AG20443 (cell line): ENCODE measurements at regions not wholly inside any gene's neighbourhood (a gene's known extent, or its start where the extent isn't known, plus 50 kb on each side); places are given as distances from the start of the nearest gene placed in this dataset.

ENCODE experiments used
- DNase-seq: peaks from one replicate; pipeline ENCODE4 v3.0.0; 2012; ENCODE audit warnings: low spot score, mixed read lengths

- no peak for DNase-seq
These were observed 599.6 kb downstream of the PTPRU start for GRCh38 chr1:29835874-29836273.

DNA sequence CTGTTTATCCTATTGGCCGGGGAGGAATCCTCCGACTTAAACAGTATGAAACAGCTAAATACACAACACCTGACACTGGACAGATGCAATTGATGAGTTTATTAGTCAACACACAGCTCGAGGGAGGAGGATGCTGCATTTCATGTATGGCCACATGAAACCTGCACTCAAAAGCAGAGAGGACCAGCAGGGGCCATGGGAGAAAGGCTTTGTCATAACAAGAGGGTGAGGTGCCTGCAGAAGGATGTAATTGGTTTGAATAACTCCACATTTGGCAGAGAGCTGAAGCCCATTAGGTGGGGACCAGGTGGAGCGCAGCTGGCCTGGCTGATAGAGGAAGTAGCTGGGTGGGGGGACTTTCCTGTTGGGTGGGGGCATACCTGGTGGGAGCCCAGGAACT, 599.1 kb downstream of the PTPRU start:
- no peak for DNase-seq

DNA sequence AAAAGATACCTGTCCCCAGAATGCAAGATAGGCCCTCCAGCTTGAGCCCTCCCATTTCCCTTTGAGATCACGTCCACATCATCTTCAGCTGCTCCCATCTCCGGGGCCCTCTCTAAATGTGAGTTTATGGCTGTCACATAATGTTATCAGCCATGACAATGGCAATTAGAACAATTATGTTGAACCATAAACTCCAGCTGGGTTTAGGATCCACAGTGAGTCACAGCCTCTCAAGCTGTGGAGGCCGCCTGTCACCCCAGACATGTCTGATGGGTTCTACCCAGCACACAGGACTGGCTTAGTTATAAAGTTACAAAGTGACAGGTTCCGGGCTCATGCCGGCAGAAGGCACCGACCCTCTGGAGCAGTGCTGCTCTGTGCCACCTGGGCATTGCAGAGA, 597.3 kb downstream of the PTPRU start:
- no peak for DNase-seq

DNA sequence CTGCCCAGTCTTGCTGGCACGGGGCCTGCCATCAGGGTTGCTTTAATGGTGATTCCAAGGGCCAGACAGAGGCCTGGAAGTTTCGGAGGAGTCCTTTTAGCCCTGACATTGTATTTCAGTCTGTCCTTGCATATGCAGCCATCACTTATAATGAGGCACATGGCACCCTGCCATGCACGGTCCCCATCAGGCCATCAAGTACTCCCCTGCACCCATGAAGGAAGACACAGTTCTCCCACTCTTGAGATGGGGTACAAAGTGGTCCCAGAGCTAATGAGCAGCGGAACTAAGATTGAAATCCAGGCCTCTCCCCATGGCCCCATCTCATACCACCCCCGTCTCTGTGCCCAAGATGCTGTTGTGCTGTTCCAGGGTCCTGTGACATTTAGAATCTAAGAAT, 596.6 kb downstream of the PTPRU start:
- no peak for DNase-seq

- no peak for DNase-seq
These were observed 596.1 kb downstream of the PTPRU start for GRCh38 chr1:29832471-29832870.

- no peak for DNase-seq
These were observed 595.3 kb downstream of the PTPRU start for GRCh38 chr1:29831500-29832117.

DNA sequence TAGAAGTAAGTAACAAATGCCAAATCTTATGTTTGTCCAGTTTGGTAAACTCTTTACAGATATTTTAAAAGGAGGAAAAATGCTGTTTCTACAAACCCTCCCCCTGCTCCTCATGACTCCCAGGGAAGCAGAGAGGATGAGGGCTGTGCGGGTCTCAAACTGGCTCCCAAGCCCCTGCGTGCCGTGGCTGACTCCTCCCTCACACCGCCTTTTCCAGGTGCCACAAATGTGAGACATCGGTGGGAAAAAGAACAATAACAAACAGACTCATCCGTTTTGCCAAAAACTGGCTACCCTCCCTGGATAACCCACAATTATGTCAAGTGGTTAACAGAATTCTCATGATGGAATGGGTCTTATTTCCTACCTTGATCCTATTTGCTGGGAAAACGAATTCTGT, 594.6 kb downstream of the PTPRU start:
- no peak for DNase-seq

- no peak for DNase-seq
These were observed 594.1 kb downstream of the PTPRU start for GRCh38 chr1:29830383-29830782.

DNA sequence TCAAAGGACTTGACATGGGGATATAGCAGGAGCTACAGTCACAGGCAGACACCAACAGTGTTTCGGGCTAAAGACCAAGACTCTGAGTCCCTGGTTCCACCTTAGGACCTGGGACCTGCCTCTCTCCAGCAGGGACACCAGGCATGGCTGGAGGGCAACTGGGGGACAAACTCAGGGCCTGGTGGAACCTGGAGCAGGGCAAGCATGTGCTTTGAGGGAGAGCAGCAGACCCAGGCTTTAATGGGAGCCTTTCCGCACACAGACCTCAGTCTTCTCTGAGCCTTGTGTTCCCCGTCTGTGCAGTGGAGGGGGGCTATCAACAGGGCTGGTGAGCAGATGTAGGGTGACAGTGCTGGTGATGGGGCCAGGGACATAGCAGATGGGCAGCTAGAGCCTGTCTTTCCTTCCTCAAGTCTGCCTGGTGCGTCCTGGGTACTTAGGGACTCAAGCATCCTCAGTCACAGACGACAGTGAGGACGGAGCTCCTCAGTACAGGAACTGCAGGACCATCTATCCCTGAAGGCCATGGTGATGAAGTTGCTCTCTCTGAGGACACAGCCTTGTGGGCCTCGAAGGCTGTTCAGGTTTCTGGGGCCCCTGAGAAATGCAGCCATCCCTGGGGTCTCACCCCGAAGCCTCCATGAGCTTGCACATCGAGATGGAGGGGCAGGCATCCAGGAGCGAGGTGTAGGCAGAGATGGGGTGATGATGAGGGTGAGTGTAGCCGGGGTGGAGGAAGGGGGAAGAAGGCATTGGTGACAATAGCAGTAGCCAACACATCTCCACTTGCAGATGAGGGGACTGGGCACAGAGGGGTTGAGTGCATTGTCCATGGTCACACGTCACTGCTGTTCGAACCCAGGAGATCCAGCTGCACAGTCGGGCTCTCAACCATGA, 593.4 kb downstream of the PTPRU start:
- no peak for DNase-seq

DNA sequence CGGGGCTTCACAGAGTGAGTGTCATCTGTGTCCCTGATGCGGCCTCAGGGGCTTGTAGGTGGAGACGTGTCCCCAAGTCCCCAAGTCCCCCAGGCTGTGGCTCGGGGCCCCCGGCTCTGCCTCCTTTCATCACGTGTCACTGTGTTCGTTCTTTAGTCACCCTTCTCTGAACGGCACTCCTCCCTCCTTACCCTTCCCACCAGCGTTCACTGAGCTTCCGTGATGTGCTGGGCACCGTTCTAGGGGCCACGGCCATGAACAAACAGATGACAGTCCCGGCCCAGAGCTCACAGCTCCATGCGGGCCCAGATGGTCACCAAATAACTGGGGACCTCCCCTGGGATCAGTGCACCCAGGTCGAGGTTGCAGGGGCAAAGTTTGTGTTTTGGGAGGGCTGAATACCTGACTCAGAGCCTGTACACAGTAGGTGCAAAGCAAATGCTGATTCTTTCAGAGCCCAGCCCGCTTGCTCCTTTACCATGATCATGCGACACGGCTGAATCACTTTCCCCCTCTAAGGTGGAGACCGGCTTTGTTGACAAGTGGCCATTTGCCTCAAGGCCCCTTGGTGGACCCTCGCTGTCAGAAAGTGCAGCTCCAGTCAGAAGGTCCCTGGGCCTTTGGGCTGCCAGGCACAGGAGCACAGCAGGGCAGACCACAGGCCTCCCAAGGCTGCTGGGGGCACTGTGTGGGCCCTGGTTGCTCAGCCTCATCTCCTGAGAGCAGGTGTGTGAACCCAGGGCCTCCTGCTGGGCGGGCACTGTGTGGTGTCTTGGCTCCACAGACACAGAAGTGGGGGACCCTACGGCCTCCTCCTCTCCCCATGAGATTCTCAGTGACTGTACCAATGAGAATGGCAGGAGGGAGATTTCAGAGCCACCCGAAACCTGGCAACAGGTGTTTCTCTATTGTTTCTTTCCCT, 592.5 kb downstream of the PTPRU start:
- DNase-seq, result no peak

DNA sequence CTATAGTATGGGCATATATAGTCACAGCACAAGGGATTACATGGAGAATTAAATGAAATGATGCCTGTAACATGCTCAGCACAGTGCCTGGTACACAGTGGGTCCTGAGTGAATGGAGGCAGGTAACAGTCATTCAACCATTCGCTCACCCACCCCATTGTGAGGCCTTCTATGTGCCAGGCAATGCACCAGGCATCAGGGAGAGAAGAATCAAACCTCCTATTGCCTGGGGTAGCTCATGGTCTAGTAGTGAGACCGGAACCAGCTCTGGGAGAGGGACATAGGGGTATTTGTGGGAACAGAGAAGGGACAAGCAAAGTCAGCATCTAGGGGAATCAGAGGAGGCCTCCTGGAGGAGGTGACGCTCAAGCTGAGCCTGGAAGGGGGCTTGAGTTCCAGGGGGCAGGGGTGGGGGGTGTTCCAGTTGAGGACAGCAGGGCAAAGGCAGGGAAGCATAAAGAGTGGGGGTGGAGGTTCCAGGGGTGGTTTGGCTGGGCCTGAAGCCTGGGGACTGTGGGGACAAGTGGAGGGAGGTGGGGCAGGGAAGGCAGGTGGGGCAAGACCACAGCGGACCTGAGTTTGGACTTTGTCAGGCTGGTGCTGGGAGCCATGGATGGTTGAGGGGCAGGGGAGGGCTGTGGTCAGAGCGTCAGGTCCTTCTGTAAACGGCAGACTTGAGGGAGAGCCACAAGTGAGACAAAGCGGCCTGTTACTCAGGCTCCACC, 591.6 kb downstream of the PTPRU start:
- DNase-seq, result no peak

- DNase-seq, result no peak
These were observed 591.0 kb downstream of the PTPRU start for GRCh38 chr1:29827237-29827750.

DNA sequence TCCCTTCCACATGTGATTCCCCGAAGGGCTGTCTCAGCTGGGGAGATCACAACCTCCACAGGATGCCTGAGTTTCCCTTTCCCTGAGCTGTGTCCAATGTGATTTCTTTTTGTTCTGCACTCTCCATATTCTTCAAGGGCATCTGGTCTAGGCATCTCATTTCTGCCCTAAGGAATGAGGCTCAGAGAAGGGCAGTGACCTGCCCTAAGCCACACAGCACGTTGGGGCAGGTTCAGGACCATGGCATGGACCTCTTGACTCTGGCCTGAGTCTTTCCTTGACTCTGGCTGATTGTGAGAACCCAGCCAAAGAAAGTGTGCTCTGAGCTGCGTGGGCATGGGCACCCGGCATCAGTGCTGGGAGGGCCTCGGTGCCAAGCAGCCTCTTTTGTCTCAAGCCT, 590.3 kb downstream of the PTPRU start:
- no peak for DNase-seq

GRCh38 chr1:29825941-29826415, 589.7 kb downstream of the PTPRU start:
- no peak for DNase-seq

GRCh38 chr1:29825274-29825940, 589.1 kb downstream of the PTPRU start:
- no peak for DNase-seq

DNA sequence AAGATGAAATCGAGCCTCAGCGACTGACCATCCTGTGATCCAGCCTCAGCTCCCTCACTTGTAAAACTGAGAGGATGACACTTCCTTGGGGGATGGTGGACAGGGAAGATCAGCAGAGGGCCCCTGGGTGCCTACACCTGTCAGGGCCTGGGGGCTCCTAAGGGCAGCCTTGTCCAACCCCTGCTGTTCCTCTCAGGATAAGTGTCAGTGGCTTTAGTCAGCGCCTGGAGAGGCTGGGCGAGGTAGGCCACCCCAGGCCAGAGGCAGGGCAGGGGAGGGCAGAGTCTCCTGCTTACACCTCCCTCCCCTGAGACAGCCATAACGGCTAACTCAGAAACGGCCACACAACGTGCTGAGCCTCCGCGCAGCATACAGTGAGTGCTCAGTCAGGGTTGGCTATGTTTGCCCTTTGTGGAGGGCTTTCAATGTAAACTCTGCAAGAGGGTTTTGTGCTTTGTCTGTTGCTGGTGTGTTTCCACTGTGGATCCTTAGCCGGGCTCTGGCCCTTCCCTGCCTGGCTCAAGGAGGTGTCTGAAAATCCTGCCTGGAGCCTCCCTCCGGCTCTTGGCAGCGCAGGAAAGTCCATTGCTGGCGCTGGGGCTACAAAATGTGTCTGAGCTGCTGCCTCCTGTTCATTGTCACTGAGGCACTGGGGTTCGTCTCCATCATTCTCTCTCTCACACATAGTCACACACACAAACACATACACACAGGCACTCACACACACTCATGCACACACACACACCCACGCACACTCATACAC, 588.4 kb downstream of the PTPRU start:
- DNase-seq, result no peak

DNA sequence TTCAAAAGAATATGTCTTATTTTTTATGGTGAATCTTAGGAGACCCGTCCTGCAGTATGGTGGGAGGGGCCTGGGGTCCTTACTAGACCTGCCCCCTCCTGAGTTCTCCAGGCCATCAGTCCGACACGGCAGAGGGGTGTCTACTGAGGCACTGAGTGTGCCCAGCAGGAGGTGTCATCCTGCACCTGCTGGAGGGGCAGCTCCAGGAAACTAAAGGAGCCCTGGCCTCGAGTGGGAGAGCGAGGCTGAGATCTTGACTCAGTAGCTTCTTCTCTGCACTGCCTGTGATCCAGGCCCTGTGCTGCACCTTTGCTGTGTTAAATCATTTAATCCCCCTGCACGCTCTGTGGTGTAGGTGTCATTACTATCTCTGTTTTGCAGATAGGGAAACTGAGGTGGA, 587.7 kb downstream of the PTPRU start:
- DNase-seq, result no peak

- DNase-seq, result no peak
These were observed 587.2 kb downstream of the PTPRU start for GRCh38 chr1:29823561-29823960.

DNA sequence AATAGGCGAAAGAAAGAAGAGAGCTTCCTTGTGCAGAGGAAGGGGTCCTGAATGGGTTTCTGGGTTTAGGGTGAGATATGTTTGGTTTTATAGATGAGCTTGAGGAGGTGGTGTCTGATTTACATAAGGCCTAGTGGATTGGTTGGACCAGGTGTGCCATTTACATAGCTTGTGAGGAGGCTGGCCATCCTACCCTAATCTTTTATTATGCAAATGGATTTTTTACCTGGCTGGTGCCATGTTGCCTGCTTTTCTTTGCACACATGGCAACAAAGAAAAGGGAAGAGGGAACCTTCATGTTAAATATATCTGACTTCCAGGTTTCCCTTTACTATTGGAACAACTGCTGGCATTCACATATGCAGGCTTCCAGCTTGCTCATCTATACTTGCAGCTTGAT, 585.3 kb downstream of the PTPRU start:
- DNase-seq, result no peak

DNA sequence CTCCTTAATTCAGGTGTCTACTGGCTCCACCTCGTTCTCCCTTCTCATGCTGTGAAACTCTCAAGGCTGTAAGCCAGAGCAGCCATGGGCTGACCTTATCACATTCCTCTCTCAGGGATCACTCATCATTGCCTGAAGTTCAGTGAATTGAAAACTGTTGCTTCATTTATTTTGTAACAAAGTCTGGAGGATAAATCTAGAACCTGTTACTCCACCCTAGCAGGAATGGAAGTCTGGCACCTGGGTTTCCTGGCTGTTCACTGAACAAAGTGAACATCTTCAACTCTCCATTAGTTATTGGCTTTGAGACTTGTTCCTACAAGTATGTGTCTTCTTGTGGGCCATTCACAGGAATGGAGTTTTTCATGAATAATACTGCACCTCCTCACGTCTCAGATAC, 584.1 kb downstream of the PTPRU start:
- no peak for DNase-seq
